ENCODE measurements at regions not wholly inside any gene's neighbourhood (a gene's known extent, or its start where the extent isn't known, plus 50 kb on each side); places are given as distances from the start of the nearest gene placed in this dataset.

DNA sequence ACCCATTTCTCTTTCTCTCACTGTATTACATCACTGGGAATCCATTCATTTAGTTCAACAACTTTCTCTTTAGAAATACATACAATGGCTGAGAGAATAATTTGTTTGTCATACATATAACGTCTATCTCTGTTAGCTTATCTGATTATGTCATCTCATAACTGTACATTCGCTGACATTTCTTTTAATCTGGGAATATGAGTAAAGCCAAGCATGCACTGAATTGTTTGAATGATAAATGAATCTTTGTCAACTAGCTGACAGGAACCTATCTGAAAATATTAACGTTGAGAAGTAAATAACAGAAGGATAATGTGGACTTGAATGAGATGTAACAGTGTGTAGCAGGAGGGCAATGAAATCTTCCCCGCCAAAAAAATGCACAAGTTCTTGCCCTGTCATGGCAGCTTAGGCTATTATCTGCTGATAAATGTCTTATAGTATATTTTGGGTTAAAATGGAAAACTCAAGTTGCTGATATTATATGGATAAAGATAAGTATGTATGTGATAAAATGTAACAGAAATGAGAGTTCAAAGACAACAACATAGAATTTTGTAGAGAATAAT lies 581.2 kb upstream of the ADGRB3 start (continued):
- TF ChIP-seq BHLHE40 (IDR thresholded peaks at IDR 0.05; ENCODE audit: borderline replicate concordance in 1 of 2, low read depth in 2 of 2, low read length in 1 of 2) (no peak), SREBF1 (IDR thresholded peaks at IDR 0.05; ENCODE audit: low read length) (no peak), NFYA (IDR thresholded peaks at IDR 0.05; ENCODE audit: borderline replicate concordance, low read depth, low read length) (no peak), YBX1 (IDR thresholded peaks at IDR 0.05) (no peak), ZNF622 (IDR thresholded peaks at IDR 0.05) (no peak), YY1 (IDR thresholded peaks at IDR 0.05; ENCODE audit: low read depth, low read length) (no peak)

DNA sequence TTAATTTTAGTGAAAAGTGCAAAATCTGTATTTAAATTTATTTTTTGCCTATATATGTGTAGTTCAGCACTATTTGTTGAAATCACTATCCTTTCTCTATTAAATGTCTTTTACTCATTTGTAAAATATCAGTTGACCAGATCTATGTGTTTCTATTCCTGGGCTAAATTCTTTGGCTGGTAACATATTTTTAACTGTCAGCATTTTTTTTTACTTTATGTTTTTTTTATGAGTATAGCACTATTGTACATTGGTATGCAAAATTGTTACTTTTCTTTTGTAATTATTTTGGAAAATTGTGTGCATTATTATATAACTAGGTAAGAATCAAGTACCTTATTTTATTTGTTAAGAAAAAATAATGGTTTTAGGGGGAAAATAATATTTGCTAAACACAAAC lies 582.8 kb upstream of the ADGRB3 start:
- H3K4me1 ChIP-seq (ENCODE audit: control insufficient read depth, insufficient read depth, low read length), result no peaks in the 10 kb centered on the region
- no peak overlapping the region for H3K27ac ChIP-seq (ENCODE audit: control insufficient read depth, insufficient read depth)
- H3K4me3 ChIP-seq, result no peak overlapping the region
- SMC1A ChIA-PET (ENCODE audit: uncharacterized antibody, unreplicated experiment), result interaction anchor here (2.4 kb wide), 1 partner anchor 9 kb away, joined by 9 read pairs; no protein-coding TSS in a partner anchor
- no peaks in the 10 kb centered on the region for H3K27me3 ChIP-seq (replicated peaks in 1 of 2; ENCODE audit: control insufficient read depth in 2 of 2, insufficient read depth in 2 of 2, low read length in 1 of 2)
- FAIRE-seq, result no peak
- BruUV-seq (replicated peaks), result no TSS peak
- no peaks in the 10 kb centered on the region for H3K79me2 ChIP-seq (ENCODE audit: control insufficient read depth, insufficient read depth, low read length)
- no peak overlapping the region for H2AFZ ChIP-seq (ENCODE audit: control insufficient read depth, low read depth, low read length)
- H4K20me1 ChIP-seq (ENCODE audit: control insufficient read depth, insufficient read depth), result no peaks in the 10 kb centered on the region
- no peak overlapping the region for H3K9ac ChIP-seq (ENCODE audit: control insufficient read depth, insufficient read depth, low read length)
- H3K36me3 ChIP-seq (ENCODE audit: control insufficient read depth in 2 of 2, insufficient read depth in 2 of 2, low read length in 1 of 2), result no peaks in the 10 kb centered on the region
- H3K9me3 ChIP-seq (replicated peaks; ENCODE audit: control insufficient read depth, insufficient read depth, low read length), result no peaks in the 10 kb centered on the region
- CTCF ChIA-PET, result no interaction called here
- in situ Hi-C loops (cut with MboI) (no loop called here), intact Hi-C loops (cut with micrococcal nuclease; ENCODE audit: unreplicated experiment) (no loop called here)
- no peak overlapping the region for H3K4me2 ChIP-seq (ENCODE audit: control insufficient read depth, insufficient read depth)
- no peak for ATAC-seq
- DNase-seq (ENCODE audit: low read depth, low spot score), result no peak
- RAD21 ChIA-PET (ENCODE audit: unreplicated experiment), result no interaction called here
- POLR2A ChIA-PET, result no interaction called here
- TF ChIP-seq HSF1 (IDR thresholded peaks at IDR 0.05; ENCODE audit: low read depth, low read length) (no peak), SPI1 (IDR thresholded peaks at IDR 0.05; ENCODE audit: borderline replicate concordance, insufficient read depth, low read depth, low read length) (no peak), NR2C1 (IDR thresholded peaks at IDR 0.05) (no peak), BCL3 (IDR thresholded peaks at IDR 0.05; ENCODE audit: borderline replicate concordance, insufficient read depth, low read depth, low read length, poor library complexity, severe bottlenecking) (no peak), NFYB (IDR thresholded peaks at IDR 0.05; ENCODE audit: insufficient read depth, low read depth, low read length) (no peak), HDAC6 (IDR thresholded peaks at IDR 0.05; ENCODE audit: unreplicated experiment) (no peak), JUND (IDR thresholded peaks at IDR 0.05; ENCODE audit: low read depth, low read length) (no peak), MEF2B (IDR thresholded peaks at IDR 0.05; ENCODE audit: partially characterized antibody, poor library complexity, severe bottlenecking) (no peak), ATF3 (IDR thresholded peaks at IDR 0.05; ENCODE audit: borderline replicate concordance, extremely low read depth, low read depth, low read length) (no peak), EZH2 (IDR thresholded peaks at IDR 0.05; ENCODE audit: borderline replicate concordance, control insufficient read depth, low read depth, low read length) (no peak), TARDBP (IDR thresholded peaks at IDR 0.05; ENCODE audit: borderline replicate concordance) (no peak), CEBPB (IDR thresholded peaks at IDR 0.05; ENCODE audit: borderline replicate concordance in 1 of 2, low read depth in 2 of 2, low read length in 2 of 2) (no peak), IKZF1 (conservative IDR thresholded peaks at IDR 0.05) (no peak)
- TF ChIP-seq, protein P1, sequence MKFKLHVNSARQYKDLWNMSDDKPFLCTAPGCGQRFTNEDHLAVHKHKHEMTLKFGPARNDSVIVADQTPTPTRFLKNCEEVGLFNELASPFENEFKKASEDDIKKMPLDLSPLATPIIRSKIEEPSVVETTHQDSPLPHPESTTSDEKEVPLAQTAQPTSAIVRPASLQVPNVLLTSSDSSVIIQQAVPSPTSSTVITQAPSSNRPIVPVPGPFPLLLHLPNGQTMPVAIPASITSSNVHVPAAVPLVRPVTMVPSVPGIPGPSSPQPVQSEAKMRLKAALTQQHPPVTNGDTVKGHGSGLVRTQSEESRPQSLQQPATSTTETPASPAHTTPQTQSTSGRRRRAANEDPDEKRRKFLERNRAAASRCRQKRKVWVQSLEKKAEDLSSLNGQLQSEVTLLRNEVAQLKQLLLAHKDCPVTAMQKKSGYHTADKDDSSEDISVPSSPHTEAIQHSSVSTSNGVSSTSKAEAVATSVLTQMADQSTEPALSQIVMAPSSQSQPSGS (IDR thresholded peaks at IDR 0.05; ENCODE audit: low read length), result no peak
